ENCODE measurements at regions not wholly inside any gene's neighbourhood (a gene's known extent, or its start where the extent isn't known, plus 50 kb on each side); places are given as distances from the start of the nearest gene placed in this dataset.

DNA sequence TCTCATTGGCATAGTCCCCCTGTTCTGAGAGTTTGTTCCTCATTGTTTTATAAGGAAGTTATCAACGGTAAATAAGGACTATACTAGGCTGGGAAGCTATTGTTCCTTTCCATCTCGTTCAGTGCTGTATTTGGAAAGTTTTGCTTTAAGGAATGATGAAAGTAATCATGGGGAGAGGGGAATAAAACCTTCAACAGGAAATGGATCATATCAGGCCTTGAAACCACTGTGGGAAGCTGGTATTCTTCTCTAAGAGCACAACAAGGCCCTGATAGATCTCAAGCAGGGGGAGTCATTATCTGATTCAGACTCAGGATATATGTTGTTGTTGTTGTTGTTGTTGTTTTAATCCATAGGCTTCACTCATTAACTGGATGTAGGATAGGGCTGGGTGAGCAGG lies 474.5 kb downstream of the ENC1 start:
- no peak overlapping the region for H3K27ac ChIP-seq (ENCODE audit: low read length)
- no peaks in the 10 kb centered on the region for H3K9me3 ChIP-seq (replicated peaks; ENCODE audit: insufficient read depth, low read length)
- H3K4me3 ChIP-seq (ENCODE audit: low read length) = no peak overlapping the region
- no peaks in the 10 kb centered on the region for H3F3A ChIP-seq (ENCODE audit: insufficient read depth, low read length)
- no peak overlapping the region for H3K4me2 ChIP-seq (ENCODE audit: low read depth, low read length)
- TF ChIP-seq EZH2 (optimal IDR thresholded peaks at IDR 0.05; ENCODE audit: low read depth, low read length) (no peak), EZH2phosphoT487 (IDR thresholded peaks at IDR 0.05; ENCODE audit: low read length) (no peak)
- TF ChIP-seq, protein P1, sequence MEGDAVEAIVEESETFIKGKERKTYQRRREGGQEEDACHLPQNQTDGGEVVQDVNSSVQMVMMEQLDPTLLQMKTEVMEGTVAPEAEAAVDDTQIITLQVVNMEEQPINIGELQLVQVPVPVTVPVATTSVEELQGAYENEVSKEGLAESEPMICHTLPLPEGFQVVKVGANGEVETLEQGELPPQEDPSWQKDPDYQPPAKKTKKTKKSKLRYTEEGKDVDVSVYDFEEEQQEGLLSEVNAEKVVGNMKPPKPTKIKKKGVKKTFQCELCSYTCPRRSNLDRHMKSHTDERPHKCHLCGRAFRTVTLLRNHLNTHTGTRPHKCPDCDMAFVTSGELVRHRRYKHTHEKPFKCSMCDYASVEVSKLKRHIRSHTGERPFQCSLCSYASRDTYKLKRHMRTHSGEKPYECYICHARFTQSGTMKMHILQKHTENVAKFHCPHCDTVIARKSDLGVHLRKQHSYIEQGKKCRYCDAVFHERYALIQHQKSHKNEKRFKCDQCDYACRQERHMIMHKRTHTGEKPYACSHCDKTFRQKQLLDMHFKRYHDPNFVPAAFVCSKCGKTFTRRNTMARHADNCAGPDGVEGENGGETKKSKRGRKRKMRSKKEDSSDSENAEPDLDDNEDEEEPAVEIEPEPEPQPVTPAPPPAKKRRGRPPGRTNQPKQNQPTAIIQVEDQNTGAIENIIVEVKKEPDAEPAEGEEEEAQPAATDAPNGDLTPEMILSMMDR (IDR thresholded peaks at IDR 0.05; ENCODE audit: low read length) = no peak
- no peaks in the 10 kb centered on the region for H3K27me3 ChIP-seq (replicated peaks; ENCODE audit: insufficient read depth, low read length)
- no peak overlapping the region for H2AFZ ChIP-seq (ENCODE audit: low read length)
- no peak for DNase-seq
- H4K20me1 ChIP-seq (ENCODE audit: insufficient read depth, low read length) = no peaks in the 10 kb centered on the region
- no peaks in the 10 kb centered on the region for H3K79me2 ChIP-seq (ENCODE audit: low read length)
- H3K36me3 ChIP-seq (replicated peaks; ENCODE audit: insufficient read depth, low read length) = no peaks in the 10 kb centered on the region
- H3K9ac ChIP-seq (ENCODE audit: low read length) = no peak overlapping the region
- H3K9me2 ChIP-seq (replicated peaks; ENCODE audit: insufficient read depth, low read length) = no peaks in the 10 kb centered on the region
- no peaks in the 10 kb centered on the region for H3K4me1 ChIP-seq (ENCODE audit: low read length)

DNA sequence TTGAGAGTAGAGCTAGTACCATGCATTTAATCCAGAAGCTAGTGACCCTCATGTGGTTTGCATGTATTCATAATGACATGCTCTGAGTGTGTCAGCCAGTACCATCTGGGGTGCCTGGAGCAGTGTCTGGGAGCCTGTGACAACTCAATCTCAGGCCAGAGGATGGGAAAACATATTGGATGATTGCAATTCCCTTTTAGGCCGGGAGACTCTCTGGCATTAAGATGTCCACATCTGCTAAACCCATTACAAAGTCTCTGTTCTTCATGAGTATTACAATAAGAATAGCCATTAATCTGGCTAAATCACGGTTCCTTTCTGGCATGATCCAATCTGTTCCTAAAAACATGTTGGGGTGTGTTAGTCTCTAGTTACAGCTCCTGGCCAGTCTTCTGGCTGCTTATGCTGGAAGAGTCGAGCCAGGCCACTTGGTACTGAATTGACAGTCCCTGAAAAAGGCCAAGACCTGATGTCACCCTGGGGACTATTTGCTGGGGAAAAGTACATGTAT lies 475.7 kb downstream of the ENC1 start:
- H3K36me3 ChIP-seq (replicated peaks; ENCODE audit: insufficient read depth, low read length) = no peaks in the 10 kb centered on the region
- no peaks in the 10 kb centered on the region for H3K27me3 ChIP-seq (replicated peaks; ENCODE audit: insufficient read depth, low read length)
- H3F3A ChIP-seq (ENCODE audit: insufficient read depth, low read length) = no peaks in the 10 kb centered on the region
- H2AFZ ChIP-seq (ENCODE audit: low read length) = no peak overlapping the region
- H3K4me3 ChIP-seq (ENCODE audit: low read length) = no peak overlapping the region
- no peaks in the 10 kb centered on the region for H3K9me3 ChIP-seq (replicated peaks; ENCODE audit: insufficient read depth, low read length)
- H4K20me1 ChIP-seq (ENCODE audit: insufficient read depth, low read length) = no peaks in the 10 kb centered on the region
- no peaks in the 10 kb centered on the region for H3K79me2 ChIP-seq (ENCODE audit: low read length)
- no peaks in the 10 kb centered on the region for H3K4me1 ChIP-seq (ENCODE audit: low read length)
- no peak overlapping the region for H3K4me2 ChIP-seq (ENCODE audit: low read depth, low read length)
- H3K27ac ChIP-seq (ENCODE audit: low read length) = no peak overlapping the region
- DNase-seq = no peak
- TF ChIP-seq EZH2phosphoT487 (IDR thresholded peaks at IDR 0.05; ENCODE audit: low read length) (no peak), EZH2 (optimal IDR thresholded peaks at IDR 0.05; ENCODE audit: low read depth, low read length) (no peak)
- TF ChIP-seq, protein P1 (IDR thresholded peaks at IDR 0.05; ENCODE audit: low read length) = no peak
- no peak overlapping the region for H3K9ac ChIP-seq (ENCODE audit: low read length)
- no peaks in the 10 kb centered on the region for H3K9me2 ChIP-seq (replicated peaks; ENCODE audit: insufficient read depth, low read length)

DNA sequence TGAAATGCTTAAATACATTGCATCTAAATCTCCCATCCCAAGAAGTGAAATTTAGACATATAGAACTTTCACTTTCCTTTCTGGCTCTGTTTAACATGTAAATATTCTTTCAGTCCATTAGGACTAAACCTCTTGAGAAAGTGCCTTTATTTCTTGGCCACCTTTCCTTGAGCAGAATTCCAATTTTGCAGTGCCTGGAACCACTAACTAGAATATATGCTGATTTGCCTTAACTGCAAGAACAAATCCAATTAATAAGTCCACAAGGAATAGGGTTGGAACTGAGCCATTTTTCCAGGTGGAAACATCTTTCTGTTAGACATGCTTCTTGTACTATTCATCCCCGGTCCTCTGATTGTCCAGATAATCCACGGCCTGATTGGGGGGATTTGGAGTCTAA lies 478.0 kb downstream of the ENC1 start:
- Histone ChIP-seq H3K36me3 (replicated peaks; ENCODE audit: insufficient read depth, low read length) (no peaks in the 10 kb centered on the region), H3K27me3 (replicated peaks; ENCODE audit: insufficient read depth, low read length) (no peaks in the 10 kb centered on the region), H3K9ac (ENCODE audit: low read length) (no peak overlapping the region), H3K4me1 (ENCODE audit: low read length) (no peaks in the 10 kb centered on the region), H3K9me2 (replicated peaks; ENCODE audit: insufficient read depth, low read length) (no peaks in the 10 kb centered on the region), H4K20me1 (ENCODE audit: insufficient read depth, low read length) (no peaks in the 10 kb centered on the region), H3K9me3 (replicated peaks; ENCODE audit: insufficient read depth, low read length) (no peaks in the 10 kb centered on the region), H2AFZ (ENCODE audit: low read length) (no peak overlapping the region), H3K4me2 (ENCODE audit: low read depth, low read length) (no peak overlapping the region), H3F3A (ENCODE audit: insufficient read depth, low read length) (no peaks in the 10 kb centered on the region), H3K79me2 (ENCODE audit: low read length) (no peaks in the 10 kb centered on the region), H3K27ac (ENCODE audit: low read length) (no peak overlapping the region), H3K4me3 (ENCODE audit: low read length) (no peak overlapping the region)
- no peak for DNase-seq
- TF ChIP-seq EZH2 (optimal IDR thresholded peaks at IDR 0.05; ENCODE audit: low read depth, low read length) = no peak
- TF ChIP-seq, protein P1 (IDR thresholded peaks at IDR 0.05; ENCODE audit: low read length) = no peak
- TF ChIP-seq EZH2phosphoT487 (IDR thresholded peaks at IDR 0.05; ENCODE audit: low read length) = no peak
